CD4-positive, alpha-beta T cell treated with Interleukin-21 for 1 hour (primary cell): ENCODE measurements at regions not wholly inside any gene's neighbourhood (a gene's known extent, or its start where the extent isn't known, plus 50 kb on each side); places are given as distances from the start of the nearest gene placed in this dataset.

Experiments
- DNase-seq: peaks from one replicate; pipeline ENCODE4 v3.0.0-alpha.2; 2020

DNA sequence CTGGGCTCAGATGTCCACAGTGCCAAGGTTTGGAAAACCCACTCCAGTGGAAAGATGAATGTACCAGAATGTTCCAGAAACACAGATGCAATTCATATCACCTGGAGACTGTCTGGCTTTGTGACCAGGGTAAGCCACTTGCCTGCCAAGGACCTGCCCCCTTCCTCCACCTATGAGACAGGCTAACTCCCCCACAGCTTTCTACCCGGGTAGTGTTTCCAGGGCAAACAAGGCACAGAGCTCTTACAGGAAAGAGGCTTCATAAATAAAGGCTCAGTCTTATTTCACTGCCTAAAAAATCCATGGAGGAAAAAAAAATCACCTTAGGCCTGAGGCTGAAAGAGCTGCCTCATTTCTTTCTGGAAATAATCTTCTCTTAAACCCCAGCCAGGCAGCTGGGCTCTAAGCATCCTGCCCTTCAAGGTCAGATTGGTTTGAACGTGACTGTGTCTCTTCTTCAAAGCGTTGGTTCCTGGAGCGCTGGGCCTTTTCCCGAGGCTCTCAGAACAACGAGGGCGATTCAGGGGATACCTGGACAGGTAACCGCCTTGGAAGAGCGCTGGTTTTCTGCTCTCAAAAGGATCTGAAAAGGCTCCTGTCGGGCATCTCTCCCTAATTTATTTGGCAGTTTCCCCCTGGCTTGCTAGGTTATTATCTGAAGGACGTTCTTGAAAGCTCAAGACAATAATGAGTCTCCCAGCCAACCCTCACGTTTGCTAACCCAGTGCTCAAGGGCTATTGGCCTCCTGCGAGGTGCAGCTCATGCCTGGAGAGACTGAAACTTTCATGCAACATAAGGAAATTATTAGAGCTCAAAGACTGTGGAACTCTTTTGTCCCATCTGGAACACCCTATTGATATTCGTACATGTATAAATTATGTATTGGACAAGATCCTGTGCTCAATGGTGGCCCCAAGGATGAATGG, 199.2 kb upstream of the PMEPA1 start:
- no peak for DNase-seq

DNA sequence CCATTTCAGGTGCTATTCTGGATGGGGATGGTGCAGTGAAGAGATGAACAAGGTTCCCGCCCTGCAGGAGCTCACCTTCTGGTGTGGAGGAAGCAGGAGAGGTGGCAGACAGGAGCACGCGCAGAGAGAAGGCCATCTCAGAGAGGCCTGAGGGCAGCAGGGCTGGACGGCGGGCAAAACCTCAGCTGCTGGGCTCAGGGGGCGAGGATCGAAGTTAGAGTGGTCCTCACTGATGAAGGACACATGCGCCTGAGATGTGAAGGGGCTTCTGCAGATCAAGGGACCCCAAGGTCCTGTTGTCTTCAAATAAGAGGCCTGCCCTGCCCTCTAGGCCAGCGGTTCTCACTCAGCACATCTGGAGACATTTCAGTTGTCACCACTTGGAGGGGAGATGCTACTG, 198.4 kb upstream of the PMEPA1 start:
- no peak for DNase-seq

DNA sequence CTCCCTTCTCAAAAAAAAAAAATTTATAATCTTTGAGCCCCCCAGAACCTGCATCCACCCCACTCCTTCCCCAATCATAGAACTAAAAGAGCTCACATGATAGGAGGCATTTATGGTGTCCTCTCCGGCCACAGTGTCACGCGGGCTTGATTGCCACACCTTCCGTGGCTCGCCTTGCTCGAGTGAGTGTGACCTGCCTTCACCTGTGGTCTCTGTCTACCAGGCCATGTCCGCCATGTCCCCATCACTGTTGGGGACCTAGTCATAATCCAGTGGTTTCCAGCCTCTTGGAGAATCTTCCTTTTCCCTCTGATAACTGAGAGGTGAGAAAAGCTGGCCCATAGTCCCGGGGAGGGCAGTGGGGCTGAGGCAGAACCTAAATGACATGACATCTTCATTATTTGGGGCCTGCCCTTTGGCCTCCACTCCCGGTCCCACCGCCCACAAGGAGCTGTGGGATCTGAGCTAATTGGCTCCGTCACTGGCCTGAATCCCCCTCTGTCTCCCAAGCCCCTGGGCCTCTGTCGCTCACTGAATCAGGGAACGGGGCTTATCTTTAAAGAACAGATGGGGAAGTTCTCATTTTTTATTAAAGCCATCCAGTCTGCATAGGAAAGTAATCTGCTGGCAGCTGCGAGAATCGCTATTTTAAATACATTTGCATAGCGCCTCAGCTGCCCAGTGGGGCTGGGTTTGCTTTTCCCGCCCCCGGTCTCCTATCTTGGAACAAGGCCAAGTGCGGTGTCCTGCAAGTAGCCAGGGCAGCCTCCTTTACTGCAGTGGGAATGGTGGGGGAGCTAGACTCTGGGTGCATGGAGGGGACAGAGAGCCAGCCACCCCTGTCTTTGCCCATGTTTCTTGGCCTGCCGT, 197.6 kb upstream of the PMEPA1 start:
- no peak for DNase-seq

- DNase-seq, result no peak
Measured at GRCh38 chr20:57905448-57905847, 195.6 kb upstream of the PMEPA1 start.

GRCh38 chr20:57904314-57905105, 194.7 kb upstream of the PMEPA1 start:
- no peak for DNase-seq

DNA sequence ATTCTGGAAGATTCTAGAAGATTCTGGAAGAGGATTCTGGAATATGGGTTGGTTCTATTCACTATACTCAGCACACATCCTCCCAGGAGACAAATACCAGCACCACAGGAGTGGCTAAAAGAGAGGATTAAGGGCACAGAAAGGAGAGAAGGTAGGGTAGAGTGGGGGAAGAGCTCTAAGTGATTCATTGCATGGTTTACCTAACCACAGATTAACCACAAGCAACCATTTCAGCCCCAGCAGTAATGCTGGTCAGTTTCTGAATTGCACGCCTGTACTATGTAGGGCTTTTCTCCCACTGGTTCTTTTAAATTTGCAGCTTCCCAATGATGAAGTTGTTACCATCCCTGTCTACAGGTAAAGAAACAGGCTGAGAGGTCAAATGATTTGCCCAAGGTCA, 192.7 kb upstream of the PMEPA1 start:
- no peak for DNase-seq

DNA sequence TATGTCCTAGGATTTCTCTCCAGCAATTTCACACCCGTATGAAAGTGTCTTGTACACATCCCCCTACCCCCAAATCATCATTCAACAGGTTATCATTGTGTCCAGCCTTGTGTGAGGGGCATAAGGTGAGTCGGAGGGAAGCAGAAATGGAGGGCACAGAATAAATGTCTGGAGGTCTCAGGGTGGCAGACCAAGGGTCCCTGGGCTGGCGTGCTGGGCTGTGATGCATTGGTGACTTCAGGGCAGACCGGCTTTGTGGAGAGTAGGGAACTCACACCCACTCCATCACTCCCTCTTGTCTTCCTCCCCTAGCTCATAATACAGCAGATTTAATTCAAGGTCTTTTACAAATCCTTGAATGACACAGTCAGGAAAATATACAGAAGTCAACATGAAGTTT, 191.7 kb upstream of the PMEPA1 start:
- no peak for DNase-seq

DNA sequence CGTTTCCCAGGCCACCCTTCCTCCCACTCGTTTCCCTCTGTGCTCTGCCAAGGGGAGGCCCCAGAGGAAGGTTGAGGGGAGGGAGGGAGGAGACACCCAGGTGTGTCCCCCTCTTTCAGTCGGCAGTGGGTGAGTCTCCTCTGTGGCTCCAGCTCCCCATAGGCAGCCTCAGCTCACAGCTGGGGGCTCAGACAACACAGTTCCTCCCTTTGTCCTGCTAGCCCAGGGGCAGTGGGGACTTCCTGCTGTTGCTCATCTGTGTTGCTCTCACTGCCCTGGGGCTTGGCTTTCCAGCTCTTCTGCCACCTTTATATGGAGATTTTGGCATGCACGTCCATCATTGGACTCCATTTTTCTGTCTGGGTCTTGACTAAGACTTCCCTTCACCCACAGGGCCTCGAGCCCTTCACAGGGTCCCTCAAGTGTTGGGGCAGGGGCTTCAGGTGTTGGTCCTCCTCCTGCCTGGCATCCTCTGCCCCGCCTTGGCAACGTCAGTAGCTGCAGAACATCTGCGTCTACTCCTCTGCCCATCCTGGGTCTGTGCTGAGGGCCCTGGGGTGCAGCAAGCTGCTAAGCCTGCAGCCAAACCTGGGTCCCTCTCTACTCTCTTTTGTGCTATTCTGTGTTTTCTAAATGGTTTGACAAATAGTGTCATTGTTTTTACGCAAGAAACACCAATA, 190.6 kb upstream of the PMEPA1 start:
- no peak for DNase-seq

- no peak for DNase-seq
Measured at GRCh38 chr20:57899554-57899953, 189.7 kb upstream of the PMEPA1 start.

DNA sequence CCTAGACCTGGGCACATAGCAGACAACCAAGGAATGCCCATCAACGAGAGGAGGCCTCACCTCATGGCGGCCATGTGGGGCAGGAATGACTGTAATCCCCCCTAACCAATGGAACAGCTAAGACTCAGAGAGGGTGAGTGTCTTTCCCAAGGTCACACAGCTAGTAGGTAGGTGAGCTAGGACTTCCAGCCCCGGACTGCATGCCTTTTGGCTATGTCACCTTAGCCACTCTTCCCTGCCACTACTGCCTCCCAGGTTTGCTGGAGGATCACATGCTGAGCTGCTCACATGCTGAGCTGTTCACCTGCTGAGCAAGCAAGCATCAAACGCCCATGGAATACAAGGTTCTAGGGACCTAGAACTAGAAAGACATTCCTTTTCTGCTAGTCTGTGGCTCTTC, 188.5 kb upstream of the PMEPA1 start:
- no peak for DNase-seq

GRCh38 chr20:57897891-57898290, 188.1 kb upstream of the PMEPA1 start:
- no peak for DNase-seq

DNA sequence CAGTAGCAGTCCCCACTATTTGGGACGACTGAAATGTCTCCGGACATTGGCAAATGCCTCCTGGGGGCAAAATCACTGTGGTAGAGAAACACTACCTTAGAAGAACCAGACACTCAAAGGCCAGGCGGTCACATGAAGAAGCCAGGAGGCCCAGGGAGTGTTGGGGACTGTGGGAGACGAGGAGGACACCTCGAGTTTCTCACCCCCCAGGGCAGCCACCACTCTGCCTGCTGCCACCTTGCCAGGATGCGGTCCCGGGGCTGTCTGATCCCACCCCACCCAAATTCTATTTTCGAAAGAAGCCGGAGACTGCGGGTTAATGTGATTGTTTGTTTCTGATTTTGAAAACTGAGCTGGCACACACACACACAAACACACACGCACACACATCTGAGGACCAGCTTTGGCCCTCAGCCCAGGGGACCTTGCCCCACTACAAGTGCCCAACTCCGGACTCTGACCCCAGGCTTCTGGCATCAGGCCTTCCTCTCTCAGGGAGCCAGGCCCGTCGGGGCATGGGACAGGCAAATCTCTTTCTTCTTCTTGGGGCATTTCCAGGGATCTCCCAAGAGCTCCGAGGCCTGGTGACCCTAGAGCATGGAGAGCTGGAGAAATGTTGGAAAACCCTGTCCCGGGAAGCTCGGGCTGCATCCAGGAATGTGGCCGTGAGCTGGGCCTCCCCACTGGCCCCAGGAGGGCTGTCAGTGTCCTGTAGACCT, 187.5 kb upstream of the PMEPA1 start:
- DNase-seq, result no peak

DNA sequence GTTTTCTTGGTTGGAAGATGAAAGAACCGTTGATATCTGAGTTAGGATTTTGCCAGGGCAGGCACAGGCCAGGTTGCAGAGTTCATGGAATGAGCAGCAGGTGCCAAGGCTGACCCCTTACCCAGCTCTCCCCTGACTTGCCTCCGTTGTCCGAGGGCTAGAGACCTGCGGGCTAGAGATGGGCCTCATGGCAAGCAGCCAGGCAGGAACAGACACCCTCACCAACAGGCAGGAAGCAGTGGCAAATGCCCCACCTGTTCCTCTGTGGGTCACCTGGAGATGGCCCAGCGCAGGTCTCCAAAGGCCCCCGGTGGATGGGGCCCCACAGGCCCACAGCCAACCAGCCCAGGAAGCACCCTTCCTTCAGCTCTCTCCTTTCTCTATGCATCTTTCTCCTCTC, 186.7 kb upstream of the PMEPA1 start:
- DNase-seq, result no peak

DNA sequence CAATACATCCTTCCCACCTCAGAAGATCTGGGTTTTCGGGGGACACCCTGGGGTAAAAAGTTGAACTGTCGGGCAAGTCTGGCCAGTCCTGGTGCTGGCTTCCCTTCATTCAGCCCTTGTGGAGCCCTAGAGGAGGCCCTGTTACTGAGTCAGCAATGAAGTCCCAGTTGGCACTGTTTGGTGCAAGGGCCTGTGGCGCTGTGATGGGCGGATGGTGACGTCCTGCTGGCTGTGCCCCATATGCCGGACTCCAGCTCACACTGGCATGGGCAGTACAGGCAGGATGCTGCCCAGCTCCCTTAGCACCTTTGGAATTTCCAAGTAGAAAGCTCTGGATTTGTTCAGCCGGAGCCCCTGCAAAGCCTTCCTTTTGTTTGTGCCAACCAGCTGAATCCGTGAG, 186.2 kb upstream of the PMEPA1 start:
- no peak for DNase-seq

GRCh38 chr20:57895161-57895855, 185.5 kb upstream of the PMEPA1 start:
- DNase-seq, result no peak

- DNase-seq, result no peak
Measured at GRCh38 chr20:57894522-57894921, 184.7 kb upstream of the PMEPA1 start.

DNA sequence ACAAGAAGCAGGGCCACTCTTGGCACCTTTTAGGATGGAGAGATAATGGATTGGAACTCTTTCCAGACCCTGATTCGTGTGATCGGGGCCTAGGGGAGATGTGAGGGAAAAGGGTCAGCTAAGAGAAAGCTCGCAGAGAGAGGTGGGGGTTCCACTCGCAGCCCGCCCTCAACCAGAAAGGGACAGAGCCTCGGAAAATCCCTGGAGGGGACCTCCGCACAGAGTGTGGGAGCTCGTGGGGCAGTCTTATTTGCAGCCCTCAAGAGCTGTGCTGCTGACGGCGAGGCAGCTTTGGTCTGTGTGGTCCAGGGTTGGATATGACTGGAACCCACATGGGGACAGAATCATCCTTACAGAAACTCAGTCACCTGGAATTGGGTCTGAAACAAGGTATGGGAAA, 184.3 kb upstream of the PMEPA1 start:
- DNase-seq, result no peak

DNA sequence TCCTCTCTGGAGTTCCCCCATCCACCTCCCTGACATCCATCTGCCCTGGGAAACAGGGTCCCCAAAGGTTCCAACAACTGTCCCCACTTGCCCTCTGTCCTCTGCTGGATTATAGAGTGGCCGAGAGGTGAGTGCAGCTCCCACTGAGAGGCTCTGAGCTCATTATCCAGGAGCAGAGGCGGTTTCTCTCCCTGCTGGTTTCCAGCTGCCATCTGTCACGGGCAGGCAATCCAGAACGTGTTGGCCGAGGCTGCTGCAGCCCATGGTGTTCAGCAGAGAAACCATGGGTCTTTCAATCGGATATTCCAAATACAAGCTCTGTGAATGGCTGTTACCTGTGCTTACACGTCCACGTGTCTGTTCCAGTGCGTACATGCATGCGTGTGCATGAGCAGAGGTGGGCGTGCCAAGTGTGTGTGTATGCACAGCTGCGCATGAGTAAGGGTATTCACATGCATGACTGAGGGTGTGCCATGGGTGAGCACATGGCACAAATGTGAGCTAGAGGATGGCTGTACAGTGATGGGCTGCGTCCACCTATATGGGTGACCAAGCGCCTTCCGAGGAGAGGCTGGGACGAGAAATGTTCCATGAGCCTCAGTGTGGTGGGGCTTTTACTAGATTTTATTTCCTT, 183.7 kb upstream of the PMEPA1 start:
- no peak for DNase-seq

- DNase-seq, result no peak
Measured at GRCh38 chr20:57892471-57892870, 182.7 kb upstream of the PMEPA1 start.

- no peak for DNase-seq
Measured at GRCh38 chr20:57891014-57891413, 181.2 kb upstream of the PMEPA1 start.
